Neutrophil (primary cell): ENCODE measurements at regions not wholly inside any gene's neighbourhood (a gene's known extent, or its start where the extent isn't known, plus 50 kb on each side); places are given as distances from the start of the nearest gene placed in this dataset.

ENCODE experiments used
- H3K27ac ChIP-seq: fragments of 200-600 bp; sonication (generic); 2 replicates; pipeline ENCODE4 v1.5.1; 2016; ENCODE audit warnings: mild to moderate bottlenecking, moderate library complexity
- H3K27me3 ChIP-seq: fragments of 200-600 bp; sonication (generic); 2 replicates; pipeline ENCODE4 v1.6.0; 2016; ENCODE audit warnings: mild to moderate bottlenecking
- H3K36me3 ChIP-seq: fragments of 200-600 bp; sonication (generic); 2 replicates; pipeline ENCODE4 v1.5.1; 2017
- H3K4me1 ChIP-seq, 2 experiments: fragments of 200-600 bp in 1 of 2; sonication (generic) in 1 of 2; 1 replicate in 1 of 2; 2 replicates in 1 of 2; pipeline versions ENCODE4 v1.5.1 to v1.6.1; 2013 to 2016; ENCODE audit warnings: low read depth in 1 of 2, low read length in 1 of 2, mild to moderate bottlenecking in 1 of 2, moderate library complexity in 1 of 2; ENCODE audit not compliant: control insufficient read depth in 1 of 2, insufficient read depth in 1 of 2
- H3K4me3 ChIP-seq, 2 experiments: fragments of 200-600 bp in 1 of 2; sonication (generic) in 1 of 2; 1 replicate in 1 of 2; 2 replicates in 1 of 2; pipeline ENCODE4 v1.5.1; 2013 to 2016; ENCODE audit warnings: low read depth in 1 of 2, low read length in 1 of 2, mild to moderate bottlenecking in 1 of 2, moderate library complexity in 1 of 2
- H3K9me3 ChIP-seq: fragments of 200-600 bp; sonication (generic); 2 replicates; pipeline ENCODE4 v1.5.1; 2016
- TF ChIP-seq, protein P1 (sequence below): fragments of 200-600 bp; sonication (generic); IDR thresholded peaks from 2 replicates; pipeline ENCODE4 v1.5.1; 2016; ENCODE audit warnings: antibody characterized with exemption

DNA sequence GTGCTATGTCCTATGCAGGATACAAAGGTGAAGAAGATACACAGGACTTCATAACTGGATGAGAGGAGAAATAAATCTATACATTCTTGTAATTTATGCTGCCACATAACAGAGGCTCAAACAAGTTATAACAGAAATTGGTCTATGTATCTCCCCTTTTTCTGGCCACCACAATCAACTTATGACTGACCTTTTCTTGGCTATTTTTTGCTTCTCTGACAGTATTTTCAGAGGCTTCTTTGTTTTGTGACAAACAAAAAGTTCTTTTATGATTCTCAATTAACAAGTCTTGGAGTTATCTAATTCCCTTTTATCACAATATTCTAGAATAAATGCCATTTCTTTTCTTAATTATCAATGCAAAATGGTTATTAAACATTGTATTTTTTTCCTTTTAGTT, 953.0 kb upstream of the ZWINT start:
- TF ChIP-seq, protein P1, sequence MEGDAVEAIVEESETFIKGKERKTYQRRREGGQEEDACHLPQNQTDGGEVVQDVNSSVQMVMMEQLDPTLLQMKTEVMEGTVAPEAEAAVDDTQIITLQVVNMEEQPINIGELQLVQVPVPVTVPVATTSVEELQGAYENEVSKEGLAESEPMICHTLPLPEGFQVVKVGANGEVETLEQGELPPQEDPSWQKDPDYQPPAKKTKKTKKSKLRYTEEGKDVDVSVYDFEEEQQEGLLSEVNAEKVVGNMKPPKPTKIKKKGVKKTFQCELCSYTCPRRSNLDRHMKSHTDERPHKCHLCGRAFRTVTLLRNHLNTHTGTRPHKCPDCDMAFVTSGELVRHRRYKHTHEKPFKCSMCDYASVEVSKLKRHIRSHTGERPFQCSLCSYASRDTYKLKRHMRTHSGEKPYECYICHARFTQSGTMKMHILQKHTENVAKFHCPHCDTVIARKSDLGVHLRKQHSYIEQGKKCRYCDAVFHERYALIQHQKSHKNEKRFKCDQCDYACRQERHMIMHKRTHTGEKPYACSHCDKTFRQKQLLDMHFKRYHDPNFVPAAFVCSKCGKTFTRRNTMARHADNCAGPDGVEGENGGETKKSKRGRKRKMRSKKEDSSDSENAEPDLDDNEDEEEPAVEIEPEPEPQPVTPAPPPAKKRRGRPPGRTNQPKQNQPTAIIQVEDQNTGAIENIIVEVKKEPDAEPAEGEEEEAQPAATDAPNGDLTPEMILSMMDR: no peak
- no peaks in the 10 kb centered on the region for H3K4me1 ChIP-seq

GRCh38 chr10:57303566-57303965, 942.5 kb upstream of the ZWINT start:
- Histone ChIP-seq H3K4me3 (no peak overlapping the region), H3K4me1 (no peaks in the 10 kb centered on the region), H3K27me3 (no peaks in the 10 kb centered on the region), H3K36me3 (no peaks in the 10 kb centered on the region), H3K27ac (no peak overlapping the region), H3K9me3 (no peaks in the 10 kb centered on the region)
- TF ChIP-seq, protein P1: no peak

More for the DNA sequence above, 953.0 kb upstream of the ZWINT start:
- Histone ChIP-seq H3K27me3 (no peaks in the 10 kb centered on the region), H3K4me3 (no peak overlapping the region), H3K27ac (no peak overlapping the region), H3K9me3 (no peaks in the 10 kb centered on the region), H3K36me3 (no peaks in the 10 kb centered on the region)

- no peaks in the 10 kb centered on the region for H3K9me3 ChIP-seq
- no peaks in the 10 kb centered on the region for H3K36me3 ChIP-seq
- TF ChIP-seq, protein P1: no peak
Measured at GRCh38 chr10:57300718-57301117, 939.7 kb upstream of the ZWINT start.

DNA sequence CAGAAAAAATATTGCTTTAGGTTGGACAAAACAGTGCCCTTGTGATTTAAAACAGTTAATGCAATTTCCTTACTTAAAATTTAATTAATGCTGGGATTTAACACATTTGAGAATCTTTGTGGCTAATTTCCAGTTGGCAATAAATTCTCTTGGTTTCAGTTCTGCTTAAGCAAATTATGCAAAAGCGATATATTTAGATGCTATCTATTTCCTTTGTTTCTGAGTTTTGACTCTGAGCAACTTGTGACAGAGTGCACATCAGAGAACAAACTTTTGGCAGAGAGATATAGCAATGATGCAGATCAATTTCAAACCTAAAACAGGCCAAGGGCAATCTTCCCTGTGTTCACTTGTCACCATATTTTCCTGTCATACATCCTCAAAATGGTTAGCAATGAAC, 933.6 kb upstream of the ZWINT start:
- no peaks in the 10 kb centered on the region for H3K27me3 ChIP-seq
- no peak overlapping the region for H3K27ac ChIP-seq
- H3K9me3 ChIP-seq: no peaks in the 10 kb centered on the region
- H3K4me3 ChIP-seq: no peak overlapping the region
- H3K36me3 ChIP-seq: no peaks in the 10 kb centered on the region
- H3K4me1 ChIP-seq: no peaks in the 10 kb centered on the region
- TF ChIP-seq, protein P1: no peak

More at GRCh38 chr10:57300718-57301117, 939.7 kb upstream of the ZWINT start:
- Histone ChIP-seq H3K4me1 (no peaks in the 10 kb centered on the region), H3K4me3 (no peak overlapping the region), H3K27ac (no peak overlapping the region), H3K27me3 (no peaks in the 10 kb centered on the region)

- H3K36me3 ChIP-seq: no peaks in the 10 kb centered on the region
- no peaks in the 10 kb centered on the region for H3K4me1 ChIP-seq
- no peaks in the 10 kb centered on the region for H3K9me3 ChIP-seq
- H3K27me3 ChIP-seq: no peaks in the 10 kb centered on the region
- TF ChIP-seq, protein P1: no peak
- no peak overlapping the region for H3K27ac ChIP-seq
- H3K4me3 ChIP-seq: no peak overlapping the region
Measured at GRCh38 chr10:57288754-57289153, 927.7 kb upstream of the ZWINT start.

- Histone ChIP-seq H3K9me3 (no peaks in the 10 kb centered on the region), H3K4me3 (no peak overlapping the region), H3K36me3 (no peaks in the 10 kb centered on the region), H3K4me1 (no peaks in the 10 kb centered on the region), H3K27me3 (no peaks in the 10 kb centered on the region), H3K27ac (no peak overlapping the region)
- TF ChIP-seq, protein P1: no peak
Measured at GRCh38 chr10:57262892-57263291, 901.8 kb upstream of the ZWINT start.
